Endothelial cell of umbilical vein (primary cell): ENCODE measurements at regions not wholly inside any gene's neighbourhood (a gene's known extent, or its start where the extent isn't known, plus 50 kb on each side); places are given as distances from the start of the nearest gene placed in this dataset.

Experiments used
- BruUV-seq: library from RNA; stranded (reverse); fragments of 400-500 nt; replicated peaks from 2 replicates; lab custom pipeline; 2021; lab: Mats Ljungman, UMichigan
- CTCF ChIA-PET: fragments of 300-600, 350-600 bp; sonication (Branson Sonifier 250); formaldehyde crosslinking; loops from one replicate; lab custom pipeline; 2021; ENCODE audit warnings: antibody characterized with exemption, inconsistent platforms; lab: Charles Lee
- POLR2A ChIA-PET: fragments of 300-600, 350-600 bp; sonication (Branson Sonifier 250); formaldehyde crosslinking; loops from one replicate; lab custom pipeline; 2021; ENCODE audit warnings: antibody characterized with exemption, inconsistent platforms; lab: Charles Lee
- DNase-seq: peaks from one replicate; pipeline ENCODE4 v3.0.0-alpha.2; 2011; ENCODE audit warnings: low read depth, low spot score
- FAIRE-seq: peaks from 2 replicates; lab custom pipeline; 2011; peaks lifted over from hg19 to GRCh38; lab: Jason Lieb, UNC
- H2AFZ ChIP-seq: 2 replicates; pipeline ENCODE4 v1.6.0; 2012; ENCODE audit warnings: low read depth, low read length, control low read depth, inconsistent platforms
- H3K27ac ChIP-seq: 2 replicates; pipeline ENCODE4 v1.5.1; 2011; ENCODE audit warnings: low read depth, mild to moderate bottlenecking, control low read depth, low read length, moderate library complexity; ENCODE audit not compliant: insufficient read depth
- H3K27me3 ChIP-seq, 2 experiments: 2 replicates each; pipeline versions ENCODE4 v1.6.0 to v1.6.1; 2011; ENCODE audit warnings: low read length in 2 of 2, mixed read lengths in 1 of 2; ENCODE audit not compliant: control insufficient read depth in 2 of 2, insufficient read depth in 2 of 2
- H3K36me3 ChIP-seq, 2 experiments: 2 replicates in 1 of 2; 3 replicates in 1 of 2; pipeline ENCODE4 v1.5.1; 2011; ENCODE audit warnings: low read length in 2 of 2, mild to moderate bottlenecking in 1 of 2, moderate library complexity in 1 of 2; ENCODE audit not compliant: control insufficient read depth in 2 of 2, insufficient read depth in 2 of 2; ENCODE audit errors: extremely low read depth in 1 of 2
- H3K4me1 ChIP-seq: 3 replicates; pipeline ENCODE4 v1.5.1; 2011; ENCODE audit warnings: mild to moderate bottlenecking, low read length; ENCODE audit not compliant: control insufficient read depth, insufficient read depth; ENCODE audit errors: extremely low read depth
- H3K4me2 ChIP-seq: 2 replicates; pipeline ENCODE4 v1.6.1; 2011; ENCODE audit warnings: low read length, control low read depth, mixed read lengths; ENCODE audit not compliant: insufficient read depth
- H3K4me3 ChIP-seq, 3 experiments: fragments of 200-600 bp in 1 of 3; sonication (generic), shearing (Covaris generic) in 1 of 3; replicated peaks in 1 of 3; 2 replicates each; pipeline ENCODE4 v1.5.1; 2011 to 2016; ENCODE audit warnings: control low read depth in 3 of 3, low read length in 3 of 3, mild to moderate bottlenecking in 2 of 3, inconsistent platforms in 1 of 3, low read depth in 1 of 3, moderate library complexity in 1 of 3; ENCODE audit not compliant: insufficient read depth in 1 of 3
- H3K79me2 ChIP-seq: 2 replicates; pipeline ENCODE4 v1.6.0; 2012; ENCODE audit warnings: low read length, inconsistent platforms; ENCODE audit not compliant: control insufficient read depth, insufficient read depth
- H3K9ac ChIP-seq: replicated peaks from 2 replicates; pipeline ENCODE3; 2011; ENCODE audit warnings: low read length, control low read depth; ENCODE audit not compliant: insufficient read depth; ENCODE audit errors: extremely low read depth
- H3K9me1 ChIP-seq: replicated peaks from 3 replicates; pipeline ENCODE4 v1.6.0; 2011; ENCODE audit warnings: mild to moderate bottlenecking, low read length; ENCODE audit not compliant: control insufficient read depth, insufficient read depth; ENCODE audit errors: extremely low read depth
- H3K9me3 ChIP-seq: replicated peaks from 2 replicates; pipeline ENCODE4 v1.5.1; 2012; ENCODE audit warnings: low read length, inconsistent platforms; ENCODE audit not compliant: control insufficient read depth, insufficient read depth
- H4K20me1 ChIP-seq: replicated peaks from 2 replicates; pipeline ENCODE3; 2011; ENCODE audit warnings: mild to moderate bottlenecking, low read length; ENCODE audit not compliant: control insufficient read depth, insufficient read depth; ENCODE audit errors: extremely low read depth
- CTCF ChIP-seq, 2 donors: IDR thresholded peaks; 1 replicate in 1 of 2; 2 replicates in 1 of 2; pipeline ENCODE4 v1.5.1; 2011; ENCODE audit warnings: low read length in 2 of 2, mild to moderate bottlenecking in 2 of 2, moderate library complexity in 2 of 2, control low read depth in 1 of 2, inconsistent platforms in 1 of 2, low read depth in 1 of 2; ENCODE audit not compliant: insufficient read depth in 1 of 2; ENCODE audit errors: extremely low read depth in 1 of 2
- EZH2 ChIP-seq: IDR thresholded peaks from 2 replicates; pipeline ENCODE4 v1.6.1; 2012; ENCODE audit warnings: borderline replicate concordance, low read depth, mild to moderate bottlenecking, moderate library complexity, low read length, inconsistent platforms; ENCODE audit not compliant: severe bottlenecking
- FOS ChIP-seq: IDR thresholded peaks from 2 replicates; pipeline ENCODE4 v1.6.1; 2011; ENCODE audit warnings: mild to moderate bottlenecking, low read length, moderate library complexity, borderline replicate concordance; ENCODE audit not compliant: insufficient read depth
- GATA2 ChIP-seq: IDR thresholded peaks from 2 replicates; pipeline ENCODE4 v1.7.0; 2011; ENCODE audit warnings: low read depth, mild to moderate bottlenecking, moderate library complexity, mixed read lengths, low read length; ENCODE audit not compliant: insufficient read length, insufficient read depth
- JUN ChIP-seq: IDR thresholded peaks from 2 replicates; pipeline ENCODE4 v1.6.1; 2011; ENCODE audit warnings: borderline replicate concordance, low read depth; ENCODE audit not compliant: insufficient read length, insufficient read depth
- MAX ChIP-seq: IDR thresholded peaks from 2 replicates; pipeline ENCODE4 v1.6.1; 2011; ENCODE audit not compliant: insufficient read depth, insufficient read length
- MYC ChIP-seq: IDR thresholded peaks from one replicate; pipeline ENCODE4 v1.6.1; 2011; ENCODE audit warnings: mild to moderate bottlenecking, low read depth, low read length
- POLR2A ChIP-seq: IDR thresholded peaks from 2 replicates; pipeline ENCODE4 v1.6.1; 2012; ENCODE audit warnings: low read depth, mild to moderate bottlenecking, control low read depth, low read length
- POLR2AphosphoS5 ChIP-seq: IDR thresholded peaks from 2 replicates; pipeline ENCODE4 v1.6.1; 2012; ENCODE audit warnings: low read depth, mild to moderate bottlenecking, control low read depth, low read length, moderate library complexity; ENCODE audit not compliant: insufficient read depth
- dilution Hi-C: fragments of 300-500 bp; cut with MboI; formaldehyde crosslinking; loops from one replicate; pipeline ENCODE4 v1.15.0; 2019; ENCODE audit warnings: low sequenced_read_pairs; ENCODE audit not compliant: extremely low pct_ligation_motif_present
- intact Hi-C: fragments of 100-400 bp; cut with micrococcal nuclease; formaldehyde crosslinking; loops from one replicate; pipeline ENCODE4 v1.10.0; 2022

- BruUV-seq: no TSS peak
- H3K4me1 ChIP-seq: no peaks in the 10 kb centered on the region
- no peaks in the 10 kb centered on the region for H3K79me2 ChIP-seq
- no peak overlapping the region for H3K9ac ChIP-seq
- ChIA-PET POLR2A (no interaction called here), CTCF (interaction anchor here (1.0 kb wide), 1 partner anchor 459 kb away, joined by 3 read pairs; no protein-coding TSS in a partner anchor)
- FAIRE-seq: no peak
- dilution Hi-C loops: no loop called here
- DNase-seq: no peak
- H3K4me3 ChIP-seq: no peak overlapping the region
- no peak for TF ChIP-seq FOS
- TF ChIP-seq POLR2AphosphoS5: no peak
- no peak for TF ChIP-seq GATA2
- TF ChIP-seq JUN: no peak
- H3K9me1 ChIP-seq: no peaks in the 10 kb centered on the region
- no peak overlapping the region for H3K4me2 ChIP-seq
- no peaks in the 10 kb centered on the region for H3K9me3 ChIP-seq
- no peak overlapping the region for H3K27ac ChIP-seq
- no peaks in the 10 kb centered on the region for H4K20me1 ChIP-seq
- H2AFZ ChIP-seq: no peak overlapping the region
- no peaks in the 10 kb centered on the region for H3K27me3 ChIP-seq
- intact Hi-C loops: no loop called here
- H3K36me3 ChIP-seq: no peaks in the 10 kb centered on the region
Measured at GRCh38 chr6:145244349-145245100, 490.8 kb downstream of the EPM2A start.

GRCh38 chr6:145245119-145245518 lies 490.2 kb downstream of the EPM2A start:
- DNase-seq (no peak), FAIRE-seq (no peak)
- H3K4me1 ChIP-seq: no peaks in the 10 kb centered on the region
- no peaks in the 10 kb centered on the region for H3K27me3 ChIP-seq
- H3K9me1 ChIP-seq: no peaks in the 10 kb centered on the region
- H3K27ac ChIP-seq: no peak overlapping the region
- no peak overlapping the region for H3K4me2 ChIP-seq
- H3K4me3 ChIP-seq: no peak overlapping the region
- ChIA-PET CTCF (interaction anchor here (1.0 kb wide), 1 partner anchor 459 kb away, joined by 3 read pairs; no protein-coding TSS in a partner anchor), POLR2A (no interaction called here)
- TF ChIP-seq CTCF (IDR thresholded peaks at IDR 0.05; ENCODE audit: extremely low read depth in 1 of 2, insufficient read depth in 1 of 2, low read depth in 1 of 2, low read length in 2 of 2) (no peak), FOS (no peak), GATA2 (no peak), POLR2A (no peak), MAX (no peak), JUN (no peak), MYC (no peak), EZH2 (no peak), POLR2AphosphoS5 (no peak)
- no peaks in the 10 kb centered on the region for H3K36me3 ChIP-seq
- H3K9me3 ChIP-seq: no peaks in the 10 kb centered on the region
- no peaks in the 10 kb centered on the region for H3K79me2 ChIP-seq
- BruUV-seq: no TSS peak
- intact Hi-C loops: no loop called here
- H2AFZ ChIP-seq: no peak overlapping the region
- H3K9ac ChIP-seq: no peak overlapping the region
- H4K20me1 ChIP-seq: no peaks in the 10 kb centered on the region
- dilution Hi-C loops: no loop called here
